ENCODE measurements at regions not wholly inside any gene's neighbourhood (a gene's known extent, or its start where the extent isn't known, plus 50 kb on each side); places are given as distances from the start of the nearest gene placed in this dataset.

DNA sequence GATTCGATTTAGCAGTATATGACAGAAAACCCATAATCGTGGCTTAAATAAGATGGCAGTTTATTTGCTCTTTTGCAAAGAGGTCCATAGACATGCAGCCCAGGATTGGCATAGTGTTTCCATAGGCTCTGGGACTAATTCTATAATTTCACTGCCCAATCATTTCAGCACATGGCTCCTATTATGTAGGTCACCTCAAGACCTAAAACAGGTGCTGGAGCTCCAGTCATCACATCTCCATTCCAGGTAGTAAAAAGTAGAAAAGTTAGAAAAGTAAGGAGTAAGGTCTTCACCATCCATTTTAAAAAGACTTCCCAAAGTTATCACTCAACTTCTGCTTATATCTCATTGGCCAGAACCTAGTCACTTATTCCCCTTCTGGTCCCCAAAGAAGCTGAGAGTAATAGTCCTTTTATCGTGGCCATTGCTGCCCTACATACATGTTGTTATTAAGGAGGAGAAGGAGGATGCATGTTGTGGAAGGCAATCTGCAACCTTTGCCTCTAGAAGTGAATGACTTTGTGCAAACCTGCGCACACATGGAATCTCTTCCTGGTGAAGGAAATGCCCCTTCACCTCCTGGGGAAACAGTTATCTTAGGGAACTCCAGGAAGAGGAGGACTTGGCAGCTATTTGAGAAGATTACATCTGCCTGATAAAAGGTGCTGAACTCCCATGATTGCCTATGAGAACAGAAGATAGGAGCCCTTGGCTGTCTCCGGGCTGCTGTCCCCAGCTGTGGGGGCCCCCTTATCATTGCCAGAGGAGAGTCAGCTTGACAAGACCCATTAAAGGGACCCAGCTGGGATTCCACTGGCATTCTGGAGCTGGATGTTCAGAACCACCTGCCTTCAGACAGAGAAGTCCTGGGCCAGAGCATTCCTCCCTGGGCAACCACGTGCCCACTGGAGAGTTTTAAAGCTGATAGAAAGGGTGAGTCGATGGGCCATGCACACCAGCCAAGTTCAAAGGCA is 330.6 kb upstream of the ZMIZ1 start:
- no peak for DNase-seq

DNA sequence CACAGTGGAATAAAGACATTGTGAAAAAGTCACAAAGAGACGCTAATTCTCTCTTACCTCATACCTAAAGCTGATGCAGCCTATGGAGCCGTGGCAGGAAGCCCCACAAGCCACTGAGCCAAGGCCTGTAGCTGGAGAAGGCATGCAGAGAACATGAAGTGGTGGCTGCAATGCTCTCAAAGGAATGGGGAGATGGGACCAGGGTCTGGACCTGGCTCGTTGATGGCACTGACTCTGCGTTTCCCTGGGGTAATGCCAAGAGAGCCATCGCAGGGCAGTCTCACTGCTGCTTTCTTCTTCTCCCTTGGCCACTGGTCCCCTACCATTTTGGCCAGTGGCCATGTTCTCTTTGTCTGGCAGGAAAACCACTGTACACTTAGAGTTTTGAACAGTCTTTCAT is 329.9 kb upstream of the ZMIZ1 start:
- DNase-seq, result no peak

DNA sequence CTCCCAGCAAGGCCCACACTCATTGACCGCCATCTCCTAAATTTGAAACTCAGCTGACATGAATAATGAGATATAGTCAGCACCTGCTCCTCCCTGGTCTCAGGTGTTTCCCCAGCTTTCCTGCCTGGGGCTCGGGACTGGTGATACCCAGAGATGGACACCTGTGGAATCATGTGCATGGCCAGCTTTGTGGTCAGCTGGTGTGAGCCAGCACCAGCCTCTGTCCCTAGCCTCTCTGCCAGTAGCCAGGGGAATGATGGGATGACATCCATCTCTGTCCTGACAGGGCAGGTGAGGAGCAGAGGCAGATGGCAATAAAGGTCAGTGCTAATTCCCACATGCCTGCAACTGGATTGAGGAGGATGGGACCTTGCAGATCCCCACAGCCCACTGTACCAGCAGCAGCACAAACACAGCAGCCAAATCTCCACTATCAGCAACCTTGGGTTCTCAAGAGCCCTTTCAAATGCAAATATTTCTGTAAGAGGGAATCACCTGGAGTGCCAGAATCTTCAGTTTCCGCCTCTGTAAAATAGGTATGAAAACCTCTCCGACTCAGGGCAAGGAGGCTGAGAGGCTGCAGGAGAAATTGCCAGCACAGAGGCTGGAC is 329.2 kb upstream of the ZMIZ1 start:
- DNase-seq, result no peak

DNA sequence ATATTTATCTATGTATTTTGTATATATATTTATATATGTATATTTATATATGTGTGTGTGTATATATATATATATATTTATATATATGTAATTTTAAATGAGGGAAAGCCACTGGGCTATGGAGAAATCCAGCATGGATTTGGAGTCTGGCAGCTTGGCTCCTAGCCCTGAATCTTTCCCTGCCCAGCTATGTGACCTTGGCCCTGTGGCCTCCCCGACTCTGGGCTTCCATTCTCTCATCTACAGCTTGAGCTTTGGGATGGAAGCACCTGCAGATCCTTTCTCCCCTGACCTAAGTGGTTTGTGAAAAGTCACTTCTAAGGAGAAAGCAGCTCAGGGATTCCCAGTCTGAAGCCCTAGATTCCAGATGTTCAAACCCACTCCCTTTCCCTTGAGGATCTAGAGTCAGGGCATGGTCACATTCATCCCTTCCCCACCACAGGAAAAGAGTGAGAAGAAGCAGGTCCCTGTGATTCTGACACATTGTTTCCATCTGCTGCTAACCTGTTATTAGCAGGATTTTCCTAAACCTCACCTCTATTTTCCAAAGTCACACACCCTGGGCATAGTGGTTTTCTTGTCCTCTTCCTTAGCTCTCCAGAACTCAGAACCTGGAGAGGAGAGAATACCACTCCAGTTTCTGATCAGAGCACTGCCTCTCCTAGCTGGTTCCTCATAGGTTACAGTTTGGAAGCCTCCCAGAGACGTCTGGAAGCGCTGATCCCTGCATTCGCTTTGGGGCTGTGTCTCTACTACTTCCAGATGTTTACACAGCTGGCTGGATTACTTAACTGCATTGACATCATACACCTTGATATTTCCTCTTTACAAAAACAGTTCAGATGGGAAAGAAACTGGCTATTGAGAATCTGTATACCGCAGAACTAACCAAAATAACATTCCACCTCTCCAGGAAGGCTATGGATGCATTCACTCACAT is 327.5 kb upstream of the ZMIZ1 start:
- no peak for DNase-seq

DNA sequence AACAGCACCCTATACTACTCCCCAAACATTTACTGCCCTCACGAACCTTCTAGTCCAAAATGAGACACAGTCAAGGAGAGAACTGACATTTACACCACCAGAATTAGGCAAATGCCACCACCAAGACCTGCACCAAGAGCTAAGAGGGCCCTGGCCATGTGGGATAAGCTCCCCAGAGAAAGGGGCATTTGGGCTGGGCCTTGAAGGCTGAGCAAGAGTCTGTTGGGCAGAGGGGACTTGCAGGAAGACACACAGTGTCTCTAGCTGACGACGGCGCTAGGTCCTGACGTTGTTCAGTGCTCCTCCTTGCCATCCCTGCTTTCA is 326.4 kb upstream of the ZMIZ1 start:
- DNase-seq, result no peak

DNA sequence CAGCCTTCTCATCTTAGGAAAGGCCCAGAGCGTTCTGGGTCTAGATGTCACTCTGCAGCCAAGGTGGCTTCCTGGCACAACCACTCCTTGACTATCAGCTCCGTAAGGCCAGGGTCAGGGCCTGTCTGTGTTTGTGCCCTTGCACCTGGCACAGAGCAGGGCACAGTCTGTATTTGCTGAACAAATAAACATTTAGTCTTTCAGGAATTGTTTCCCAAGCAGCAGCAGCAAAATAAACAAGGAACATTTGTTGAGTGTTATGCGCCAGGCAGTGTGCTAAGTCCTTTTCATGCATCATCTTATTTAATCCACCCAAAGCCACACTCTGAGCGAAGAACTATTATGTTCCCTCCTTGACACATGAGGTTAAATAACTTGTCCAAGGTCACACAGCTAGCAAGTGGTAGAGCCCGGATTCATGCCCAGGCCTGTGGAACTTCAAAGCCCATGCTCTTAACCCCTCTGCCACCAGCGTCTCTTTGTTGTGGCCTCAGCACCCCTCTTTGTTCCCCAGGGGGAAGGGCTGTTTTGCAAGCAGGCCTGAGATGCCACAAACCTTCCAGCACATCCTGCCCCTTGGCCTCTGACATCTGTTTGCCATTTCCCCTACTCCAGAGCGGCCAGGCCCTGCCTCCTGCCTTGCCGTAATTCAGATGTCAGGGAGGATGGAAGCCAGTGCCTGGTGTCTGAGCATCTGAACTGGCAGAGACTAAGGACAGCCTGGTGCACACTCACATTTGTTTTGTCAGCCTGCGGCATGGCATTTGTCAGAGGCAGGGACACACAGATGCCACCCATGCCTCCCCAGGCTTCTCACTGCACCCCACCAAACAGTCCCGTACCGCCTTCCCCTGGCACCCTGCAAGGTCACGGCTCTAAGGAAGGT is 325.8 kb upstream of the ZMIZ1 start:
- no peak for DNase-seq

DNA sequence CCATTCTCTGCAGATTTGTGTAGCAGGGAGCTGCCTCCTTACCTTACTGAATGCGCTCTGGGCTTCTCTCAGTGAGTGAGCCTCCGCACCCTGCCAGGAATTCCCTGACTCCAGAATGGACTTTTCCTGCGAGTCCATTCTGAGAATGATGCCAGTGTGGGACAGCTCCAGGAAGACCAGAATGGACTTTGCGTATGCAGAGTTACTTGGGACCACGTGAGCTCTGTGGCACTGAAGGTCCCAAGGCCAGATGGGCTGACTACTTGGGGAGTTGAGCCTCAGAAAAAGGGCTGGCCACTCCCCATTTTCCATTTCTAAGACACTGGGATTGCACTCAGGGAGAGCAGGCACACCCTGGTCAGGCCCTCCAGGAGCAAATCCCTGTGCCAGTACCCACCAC is 324.7 kb upstream of the ZMIZ1 start:
- no peak for DNase-seq

DNA sequence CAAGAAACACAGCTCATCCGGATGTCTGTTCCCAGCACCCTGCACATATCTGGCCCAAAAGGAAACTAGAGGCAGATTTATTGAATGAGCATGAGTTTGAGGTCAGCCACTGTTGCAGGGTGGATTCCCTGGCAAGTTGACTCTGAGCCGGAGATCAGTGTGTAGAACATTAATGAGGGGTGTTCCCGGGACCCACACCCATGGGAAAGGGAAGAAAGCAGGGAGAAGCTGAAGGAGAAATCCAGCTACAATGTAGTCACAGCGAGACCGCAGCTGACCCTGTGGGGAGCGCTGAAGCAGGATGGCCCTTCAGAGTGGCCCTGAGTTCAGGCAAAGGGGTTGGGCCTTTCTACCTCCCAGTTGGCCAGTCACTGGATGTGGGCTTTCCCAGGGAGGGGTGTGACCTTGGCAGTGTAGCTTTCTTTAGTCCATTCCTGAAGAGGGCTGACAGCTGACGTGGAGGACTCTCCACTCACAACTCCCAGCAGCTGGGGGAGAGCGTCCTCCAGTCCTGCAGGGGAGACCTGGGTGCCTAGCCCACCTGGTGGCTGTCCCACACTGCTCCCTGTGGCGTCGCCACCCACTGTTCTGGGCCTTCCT is 324.2 kb upstream of the ZMIZ1 start:
- DNase-seq, result no peak

DNA sequence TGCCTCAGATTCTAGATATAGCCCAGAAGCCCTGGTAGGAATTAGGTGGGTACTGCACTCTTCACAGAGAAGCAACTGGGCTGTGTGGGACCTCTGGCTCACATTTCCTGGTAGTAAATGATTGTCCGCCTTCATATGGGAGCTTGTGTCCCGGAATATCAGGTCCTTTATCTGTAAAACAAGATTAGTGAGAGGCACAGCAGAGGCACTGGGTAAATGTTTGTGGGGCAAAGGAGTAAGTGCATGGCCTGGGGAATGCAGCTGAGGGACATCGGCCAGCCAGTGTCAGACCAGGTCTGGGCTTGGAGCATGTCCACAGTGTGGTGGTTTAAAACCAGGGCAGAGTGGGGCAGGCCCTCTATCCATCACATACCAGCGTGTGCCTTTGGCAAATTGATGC is 323.3 kb upstream of the ZMIZ1 start:
- DNase-seq, result no peak

DNA sequence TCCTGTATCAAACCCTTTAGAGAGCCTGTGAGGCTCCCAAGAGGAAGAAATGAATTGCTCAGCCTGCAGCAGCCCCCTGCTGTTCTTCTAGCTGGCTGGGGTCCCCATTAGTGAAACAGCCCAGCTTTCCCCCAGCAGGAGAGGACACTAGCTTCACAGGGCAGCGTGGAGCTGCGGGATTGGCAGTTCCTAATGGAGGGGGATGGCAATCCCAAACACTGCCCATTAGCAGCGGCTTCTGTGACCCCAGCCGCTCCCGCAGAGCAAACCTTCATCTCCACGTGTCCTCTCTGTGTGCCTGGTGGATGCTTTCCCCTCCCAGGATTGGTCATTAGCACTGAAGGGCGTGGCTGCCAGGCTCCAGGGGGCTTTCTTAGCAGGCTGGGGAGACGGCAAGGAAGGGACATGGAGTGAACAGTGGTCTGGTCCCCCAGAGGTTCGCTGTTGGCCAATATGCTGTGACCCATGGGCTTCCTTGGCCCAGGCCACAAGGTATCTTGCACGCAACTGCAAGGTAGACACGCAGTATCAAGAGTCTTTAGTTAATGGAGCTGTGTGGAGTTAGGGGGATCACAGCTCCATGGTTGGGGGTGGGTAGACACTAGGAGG is 322.5 kb upstream of the ZMIZ1 start:
- DNase-seq, result no peak

DNA sequence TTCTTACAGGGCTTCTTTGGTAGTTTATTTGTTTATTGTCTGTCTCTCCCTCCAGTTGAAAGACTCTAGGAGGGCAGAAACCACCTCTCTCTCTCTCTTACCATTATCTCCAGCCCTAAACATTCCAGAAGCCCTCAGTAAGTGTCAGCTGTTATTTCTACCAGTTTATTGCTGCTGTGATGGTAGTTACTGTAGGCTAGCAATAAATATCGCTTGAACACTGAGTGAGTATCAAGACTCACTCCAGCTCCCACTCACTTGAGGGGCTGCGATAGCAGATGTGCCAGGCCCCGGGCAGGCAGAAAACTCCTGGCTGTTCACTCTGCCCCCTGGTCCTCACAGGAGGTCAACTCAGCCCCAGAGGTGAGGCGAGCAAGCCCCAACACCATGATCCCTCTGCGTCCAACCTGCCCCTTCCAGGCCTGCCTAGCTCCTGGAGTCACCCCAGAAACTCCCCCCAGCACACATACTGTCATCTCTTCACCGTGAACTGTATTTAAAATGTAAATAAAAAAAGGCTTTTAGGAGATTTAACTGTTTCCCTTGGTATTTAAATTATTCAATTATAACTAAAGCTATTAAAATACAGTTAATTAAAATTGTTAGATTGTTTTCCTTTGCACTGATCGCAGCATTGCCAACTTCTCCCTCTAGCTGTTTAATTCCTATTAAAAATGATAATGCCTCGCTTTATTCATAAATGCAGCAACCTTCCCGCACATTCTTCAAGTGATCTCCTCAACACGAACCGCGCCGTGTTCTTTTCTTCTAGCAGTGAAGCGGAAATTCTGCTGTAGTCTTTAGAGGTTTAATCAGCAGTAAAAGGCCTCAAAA is 321.1 kb upstream of the ZMIZ1 start:
- no peak for DNase-seq

DNA sequence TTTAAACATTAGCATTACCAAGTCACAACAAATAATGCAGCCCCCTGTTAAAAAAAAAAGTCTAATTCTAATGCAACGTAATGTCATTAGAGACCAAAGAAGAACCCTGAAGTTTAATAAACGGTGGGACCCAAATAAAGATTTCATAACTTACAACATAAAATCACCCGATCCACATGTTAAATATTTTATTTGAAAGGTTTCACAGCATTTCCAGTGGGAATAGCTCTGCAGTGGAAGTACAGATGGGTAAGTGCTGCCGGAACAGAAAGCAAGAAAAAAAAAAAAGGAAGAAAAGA is 320.6 kb upstream of the ZMIZ1 start:
- DNase-seq, result no peak

DNA sequence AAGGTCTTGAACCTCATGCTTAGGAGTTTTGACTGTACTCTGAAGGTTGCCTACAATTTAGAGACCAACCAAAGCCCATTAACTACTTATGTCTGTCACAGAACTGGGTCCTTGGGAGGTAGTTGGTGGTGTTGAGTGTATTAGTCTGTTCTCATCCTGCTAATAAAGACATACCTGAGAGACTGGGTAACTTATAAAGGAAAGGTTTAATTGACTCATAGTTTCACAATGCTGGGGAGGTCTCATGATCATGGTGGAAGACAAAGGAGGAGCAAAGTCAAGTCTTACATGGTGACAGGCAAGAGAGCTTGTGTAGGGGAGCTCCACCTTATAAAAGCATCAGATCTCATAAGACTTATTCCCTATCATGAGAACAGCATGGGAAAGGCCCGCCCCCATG is 319.6 kb upstream of the ZMIZ1 start:
- no peak for DNase-seq

DNA sequence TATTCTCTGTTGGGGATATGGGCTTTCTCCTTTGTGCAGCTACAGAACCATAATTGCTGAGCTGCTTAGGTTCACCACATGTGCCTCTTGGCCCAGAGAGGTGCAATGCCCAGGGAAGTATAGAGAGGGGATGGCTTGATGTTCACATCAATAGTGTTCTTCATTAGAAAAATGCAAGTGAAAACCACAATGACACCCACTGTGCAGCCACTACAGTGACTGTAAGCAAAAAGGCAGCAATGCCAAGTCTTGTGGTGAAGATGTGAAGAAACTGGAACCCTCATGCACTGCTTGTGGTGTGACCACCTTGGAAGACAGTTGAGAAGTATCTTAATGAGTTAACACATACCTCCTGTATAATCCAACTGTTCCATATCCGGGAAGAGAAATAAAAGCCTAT is 318.9 kb upstream of the ZMIZ1 start:
- no peak for DNase-seq

DNA sequence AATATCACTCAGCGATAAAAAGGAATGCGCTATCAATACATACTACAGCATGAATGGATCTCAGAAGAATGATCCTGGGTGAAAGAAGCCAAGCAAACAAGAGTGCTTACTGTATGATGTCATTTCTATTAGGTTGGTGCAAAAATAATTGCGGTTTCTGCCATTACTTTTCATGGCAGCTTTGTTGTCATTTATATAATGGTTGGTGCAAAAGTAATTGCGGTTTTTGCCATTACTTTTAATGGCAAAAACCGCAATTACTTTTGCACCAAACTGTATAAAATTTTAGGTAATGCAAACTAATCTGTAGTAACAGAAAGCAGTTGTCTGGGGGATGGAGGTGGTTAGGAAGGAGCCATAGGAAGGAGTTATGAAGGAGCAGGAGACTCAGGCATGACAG is 318.3 kb upstream of the ZMIZ1 start:
- DNase-seq, result no peak

DNA sequence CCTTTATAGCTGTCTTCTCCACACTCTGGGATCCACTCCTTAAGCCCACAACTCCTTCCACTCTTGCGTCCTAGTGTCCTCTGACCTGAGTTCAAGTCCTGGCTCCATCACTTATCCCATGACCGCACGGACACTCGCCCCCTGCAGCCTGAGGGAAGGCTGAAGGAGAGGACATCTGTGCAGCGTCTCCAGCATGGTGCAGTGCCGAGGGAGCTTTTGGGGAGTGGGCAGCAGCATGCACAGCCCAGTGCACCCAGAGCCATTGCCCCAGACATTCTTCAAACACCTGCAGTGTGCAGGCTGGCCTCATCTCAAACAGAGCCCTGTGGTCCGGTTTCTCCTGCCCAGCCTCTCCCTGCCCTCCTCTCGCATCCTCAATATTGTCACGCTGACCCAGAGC is 317.1 kb upstream of the ZMIZ1 start:
- no peak for DNase-seq

DNA sequence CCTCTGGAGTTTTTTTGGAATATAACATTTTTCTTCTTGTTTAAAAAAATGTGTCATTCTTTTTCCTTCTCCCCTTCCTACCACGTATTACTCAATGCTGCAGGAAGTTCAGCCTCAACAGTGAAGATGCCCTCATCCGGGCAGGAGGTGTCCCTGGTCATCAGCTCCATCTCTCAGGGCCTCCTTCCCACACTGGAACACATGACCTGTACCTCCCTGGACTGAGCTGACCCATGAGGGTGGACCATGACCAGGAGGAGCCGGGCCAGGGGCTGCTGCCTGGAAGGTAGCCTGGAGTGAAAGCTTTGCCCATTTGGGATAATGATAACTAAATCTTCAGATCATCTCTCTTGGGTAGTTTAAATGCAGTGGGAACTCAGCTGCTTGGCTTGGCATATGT is 316.5 kb upstream of the ZMIZ1 start:
- DNase-seq, result no peak

DNA sequence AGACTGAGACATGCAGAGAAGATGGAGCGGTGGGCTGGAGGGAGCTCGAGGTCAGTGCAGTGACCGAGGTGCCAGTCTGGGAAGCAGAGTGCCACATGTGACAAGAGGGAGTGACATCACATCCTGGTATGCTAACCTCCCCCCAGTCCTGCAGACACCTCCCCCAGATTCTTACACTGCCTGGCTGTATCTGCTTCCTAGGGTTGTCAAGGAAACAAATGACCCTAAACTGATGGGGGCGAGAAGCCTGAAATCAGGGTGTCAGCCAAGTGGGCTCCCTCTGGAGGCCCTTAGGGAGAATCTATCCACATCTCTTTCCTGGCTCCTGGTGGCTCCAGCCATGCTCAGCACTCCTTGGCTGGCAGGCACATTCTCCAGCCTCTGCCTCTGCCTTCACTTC is 316.1 kb upstream of the ZMIZ1 start:
- no peak for DNase-seq

DNA sequence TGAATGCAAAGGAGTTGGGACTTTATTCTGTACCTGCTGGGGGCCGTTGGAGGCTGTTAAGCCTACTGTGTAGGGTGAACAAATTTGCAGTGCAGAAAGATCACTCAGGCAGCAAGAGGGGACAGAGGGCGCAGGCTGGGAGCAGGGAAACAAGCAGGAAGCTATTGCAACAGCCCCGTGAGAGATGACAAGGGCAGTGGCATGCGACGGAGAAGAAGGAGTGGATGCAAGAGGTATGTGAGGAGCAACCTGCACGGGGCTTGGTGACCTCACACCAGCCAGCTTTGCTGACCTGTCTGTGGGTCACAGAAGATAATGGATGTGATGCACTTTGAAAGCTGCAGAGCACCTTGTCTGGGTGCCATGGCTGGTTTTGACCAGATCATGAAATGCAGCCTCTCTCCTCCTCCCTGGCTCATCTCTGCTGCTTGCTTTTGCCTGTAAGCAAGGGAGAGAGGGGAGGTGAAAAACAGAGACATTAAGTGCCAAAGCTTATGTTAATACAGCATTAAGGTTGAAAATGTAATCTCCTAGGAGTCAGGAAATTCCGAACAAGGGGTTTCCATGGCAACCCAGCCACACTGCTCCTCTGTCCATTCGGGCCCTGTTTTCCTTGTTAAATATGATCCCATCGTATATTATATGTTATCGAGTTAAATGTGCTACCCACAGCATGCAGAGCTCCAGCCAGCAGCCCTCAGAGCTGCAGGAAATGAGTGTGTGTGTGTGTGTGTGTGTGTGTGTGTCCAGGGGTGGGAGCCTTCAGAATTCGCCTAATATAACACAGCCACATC is 314.3 kb upstream of the ZMIZ1 start:
- DNase-seq, result no peak

DNA sequence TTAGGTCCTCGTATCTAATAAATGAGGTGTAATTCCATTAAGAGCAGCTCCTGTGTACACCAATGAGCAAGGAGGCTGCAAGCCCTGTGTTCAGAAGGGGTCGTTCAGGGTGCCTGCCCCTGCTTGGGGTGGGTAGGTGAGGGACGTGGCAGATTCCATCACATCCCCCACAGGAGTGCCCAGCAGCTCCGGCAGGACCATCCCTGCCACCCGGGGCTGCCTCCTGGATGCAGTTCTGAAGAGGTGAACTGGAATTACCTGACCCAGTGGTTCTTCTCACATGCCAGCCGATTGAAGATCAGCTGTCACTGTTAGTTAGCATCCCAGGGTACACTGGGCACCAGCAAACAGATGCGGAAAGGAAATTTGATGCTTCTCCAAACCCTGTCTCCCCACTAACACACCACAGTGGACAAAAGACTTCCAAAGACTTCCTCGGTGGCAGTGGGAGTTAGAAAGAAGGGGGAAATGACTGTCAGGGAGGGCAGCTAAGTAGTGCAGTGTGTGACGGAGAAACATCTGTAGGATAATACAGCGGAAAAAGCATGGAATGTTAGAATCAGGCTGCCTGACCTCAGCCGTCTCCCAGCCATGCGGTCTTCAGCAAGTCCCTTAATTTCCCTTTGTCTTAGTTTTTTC is 313.6 kb upstream of the ZMIZ1 start:
- no peak for DNase-seq
